ENCODE measurements at regions not wholly inside any gene's neighbourhood (a gene's known extent, or its start where the extent isn't known, plus 50 kb on each side); places are given as distances from the start of the nearest gene placed in this dataset.

GRCh38 chr11:95451261-95451660 is 220.3 kb upstream of the SESN3 start:
- TF ChIP-seq CTCF (IDR thresholded peaks at IDR 0.05) (no peak), POLR2A (IDR thresholded peaks at IDR 0.05) (no peak)
